GM12875 (cell line): ENCODE measurements at regions not wholly inside any gene's neighbourhood (a gene's known extent, or its start where the extent isn't known, plus 50 kb on each side); places are given as distances from the start of the nearest gene placed in this dataset.

Source experiments
- H3K4me3 ChIP-seq: one replicate; pipeline ENCODE4 v1.5.1; 2011; ENCODE audit warnings: low read depth, low read length, control low read depth
- CTCF ChIP-seq: IDR thresholded peaks from 2 replicates; pipeline ENCODE4 v1.5.1; 2011; ENCODE audit warnings: low read depth, mild to moderate bottlenecking, control low read depth, inconsistent platforms, low read length, moderate library complexity, borderline replicate concordance; ENCODE audit not compliant: insufficient read depth

GRCh38 chr2:234818937-234819336 is 132.9 kb upstream of the SH3BP4 start:
- no peak for TF ChIP-seq CTCF
- H3K4me3 ChIP-seq, result no peak overlapping the region

GRCh38 chr2:234816491-234816890 is 135.3 kb upstream of the SH3BP4 start:
- no peak overlapping the region for H3K4me3 ChIP-seq
- TF ChIP-seq CTCF, result no peak

GRCh38 chr2:234816056-234816455 is 135.8 kb upstream of the SH3BP4 start:
- TF ChIP-seq CTCF, result no peak
- H3K4me3 ChIP-seq, result no peak overlapping the region

GRCh38 chr2:234814374-234814773 is 137.4 kb upstream of the SH3BP4 start:
- H3K4me3 ChIP-seq, result no peak overlapping the region
- no peak for TF ChIP-seq CTCF

- no peak for TF ChIP-seq CTCF
- no peak overlapping the region for H3K4me3 ChIP-seq
Observed at GRCh38 chr2:234812851-234813250, 139.0 kb upstream of the SH3BP4 start.

- no peak overlapping the region for H3K4me3 ChIP-seq
- TF ChIP-seq CTCF, result no peak
Observed at GRCh38 chr2:234808907-234809306, 142.9 kb upstream of the SH3BP4 start.

- no peak for TF ChIP-seq CTCF
Observed at GRCh38 chr2:234806818-234807217, 145.0 kb upstream of the SH3BP4 start.

More at GRCh38 chr2:234806818-234807217, 145.0 kb upstream of the SH3BP4 start:
- no peak overlapping the region for H3K4me3 ChIP-seq
